Activated CD8-positive, alpha-beta T cell treated with anti-CD3 and anti-CD28 coated beads for 36 hours (primary cell): ENCODE measurements at regions not wholly inside any gene's neighbourhood (a gene's known extent, or its start where the extent isn't known, plus 50 kb on each side); places are given as distances from the start of the nearest gene placed in this dataset.

Experiments
- ATAC-seq: fragments of 200-7000 bp; cut with Tn5 transposase; one replicate; pipeline ENCODE4 v1.10.0; 2021; ENCODE audit warnings: mild to moderate bottlenecking, moderate library complexity
- CTCF ChIA-PET: fragments of 350-600 bp; sonication (Branson Sonifier 250); formaldehyde crosslinking; loops from one replicate; lab custom pipeline; 2021; ENCODE audit warnings: antibody characterized with exemption; lab: Charles Lee
- POLR2A ChIA-PET: fragments of 350-600 bp; sonication (Branson Sonifier 250); formaldehyde crosslinking; loops from one replicate; lab custom pipeline; 2021; ENCODE audit warnings: antibody characterized with exemption; lab: Charles Lee
- DNase-seq: peaks from one replicate; pipeline ENCODE4 v3.0.0-alpha.2; 2020
- H3K27ac Mint-ChIP-seq: one replicate; pipeline ENCODE4 v1.8.0; 2021; ENCODE audit warnings: mild to moderate bottlenecking, mixed read lengths
- H3K27me3 Mint-ChIP-seq: one replicate; pipeline ENCODE4 v1.8.0; 2021; ENCODE audit warnings: mixed read lengths
- H3K36me3 Mint-ChIP-seq: one replicate; pipeline ENCODE4 v1.8.0; 2021; ENCODE audit warnings: low read depth, mixed read lengths
- H3K4me1 Mint-ChIP-seq: one replicate; pipeline ENCODE4 v1.8.0; 2021; ENCODE audit warnings: low read depth, mixed read lengths
- H3K4me3 Mint-ChIP-seq: one replicate; pipeline ENCODE4 v1.8.0; 2021; ENCODE audit warnings: mild to moderate bottlenecking, moderate library complexity, mixed read lengths
- H3K9me3 Mint-ChIP-seq: one replicate; pipeline ENCODE4 v1.8.0; 2021; ENCODE audit warnings: mixed read lengths
- CTCF ChIP-seq: fragments of 200-600 bp; IDR thresholded peaks from one replicate; pipeline ENCODE4 v1.8.0; 2022; ENCODE audit warnings: antibody characterized with exemption, mild to moderate bottlenecking
- intact Hi-C: fragments of 100-400 bp; cut with micrococcal nuclease; formaldehyde crosslinking; loops from one replicate; pipeline ENCODE4 v1.10.0; 2022

DNA sequence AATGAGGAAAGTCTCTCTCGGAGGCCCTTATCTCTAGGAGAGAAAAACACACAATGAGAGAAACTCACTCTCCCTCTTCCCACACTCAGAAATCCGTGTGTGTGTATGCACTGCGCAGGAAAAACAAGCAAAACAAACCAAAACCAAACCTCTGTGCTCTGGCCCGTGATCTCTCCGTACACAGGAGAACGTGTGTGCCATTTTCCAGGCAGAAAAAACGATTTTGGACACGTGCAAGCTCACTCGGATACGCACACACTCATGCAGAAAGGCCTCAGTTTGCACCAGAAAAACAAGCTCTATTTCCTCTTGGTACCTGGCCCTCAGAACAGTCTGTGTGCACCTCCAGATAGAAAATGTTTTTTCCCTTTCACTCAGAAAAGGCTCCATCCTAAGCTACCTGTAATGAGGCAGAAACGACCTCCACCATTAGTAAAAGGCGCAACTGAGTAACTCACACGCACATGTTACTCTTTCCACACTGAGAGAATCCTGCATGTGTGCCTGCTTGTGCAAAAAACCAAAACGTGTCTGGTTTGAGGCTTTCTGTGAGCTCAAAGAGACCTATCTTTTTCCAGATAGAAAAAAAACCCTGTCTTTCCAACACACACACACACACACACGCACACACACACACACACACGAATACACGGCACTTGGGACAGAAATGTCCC lies 99.2 kb downstream of the EDN3 start:
- Mint-ChIP-seq H3K27ac (no peak overlapping the region), H3K4me1 (peaks cover 2% of the 10 kb centered on the region), H3K36me3 (no peaks in the 10 kb centered on the region), H3K4me3 (no peak overlapping the region), H3K27me3 (no peaks in the 10 kb centered on the region), H3K9me3 (no peaks in the 10 kb centered on the region)
- ATAC-seq (no peak), DNase-seq (no peak)
- no peak for TF ChIP-seq CTCF
- POLR2A ChIA-PET, result no interaction called here
- CTCF ChIA-PET, result interaction anchor here (1.0 kb wide), 1 partner anchor 13 kb away, joined by 3 read pairs; no protein-coding TSS in a partner anchor
- intact Hi-C loops, result loop anchor here (5.0 kb wide), 2 partner anchors 177 to 527 kb away; no protein-coding TSS in a partner anchor

GRCh38 chr20:59400708-59401107 lies 100.3 kb downstream of the EDN3 start:
- peaks cover 2% of the 10 kb centered on the region for H3K4me1 Mint-ChIP-seq
- POLR2A ChIA-PET, result no interaction called here
- no peak overlapping the region for H3K4me3 Mint-ChIP-seq
- intact Hi-C loops, result loop anchor here (5.0 kb wide), 2 partner anchors 178 to 528 kb away; no protein-coding TSS in a partner anchor
- no peak for TF ChIP-seq CTCF
- DNase-seq (peak; percentile 68), ATAC-seq (peak; percentile 70)
- H3K36me3 Mint-ChIP-seq, result no peaks in the 10 kb centered on the region
- CTCF ChIA-PET, result interaction anchor here (0.6 kb wide), 1 partner anchor 165 kb away, joined by 3 read pairs; no protein-coding TSS in a partner anchor
- H3K27ac Mint-ChIP-seq, result no peak overlapping the region
- no peaks in the 10 kb centered on the region for H3K9me3 Mint-ChIP-seq
- H3K27me3 Mint-ChIP-seq, result peaks cover 6% of the 10 kb centered on the region

DNA sequence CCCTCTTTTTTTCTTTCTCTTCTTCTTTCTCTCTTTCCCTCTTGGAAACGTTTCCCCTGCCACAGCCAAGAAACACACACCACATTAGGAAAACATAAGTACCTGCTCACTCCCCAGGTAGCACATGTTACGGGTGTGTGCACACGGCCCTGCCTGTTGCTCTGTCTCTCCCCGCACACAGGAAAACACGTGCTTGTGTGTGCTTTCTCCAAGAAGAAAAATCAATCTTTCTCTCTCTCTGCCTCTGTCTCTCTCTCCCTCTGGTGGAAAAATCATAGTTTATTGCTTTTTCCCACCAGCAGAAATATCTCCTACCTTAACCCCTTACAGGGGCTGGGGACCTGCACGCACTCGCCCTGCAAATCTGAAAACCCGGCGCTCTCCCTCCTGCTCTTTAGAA lies 102.3 kb downstream of the EDN3 start:
- peak; percentile 38 for DNase-seq
- no peaks in the 10 kb centered on the region for H3K36me3 Mint-ChIP-seq
- no peak overlapping the region for H3K4me3 Mint-ChIP-seq
- H3K4me1 Mint-ChIP-seq, result peaks cover 2% of the 10 kb centered on the region
- H3K9me3 Mint-ChIP-seq, result no peaks in the 10 kb centered on the region
- ATAC-seq, result no peak
- ChIA-PET CTCF (interaction anchor here (0.6 to 1.5 kb wide), 5 partner anchors 14 to 329 kb away, joined by 3 to 4 read pairs (median 3); no protein-coding TSS in a partner anchor), POLR2A (interaction anchor here (1.0 to 1.6 kb wide), 2 partner anchors 269 to 526 kb away, joined by 3 read pairs; no protein-coding TSS in a partner anchor)
- intact Hi-C loops, result loop anchor here (5.0 kb wide), 2 partner anchors 180 to 530 kb away; no protein-coding TSS in a partner anchor
- H3K27me3 Mint-ChIP-seq, result peaks cover 9% of the 10 kb centered on the region
- TF ChIP-seq CTCF, result no peak
- H3K27ac Mint-ChIP-seq, result no peak overlapping the region

DNA sequence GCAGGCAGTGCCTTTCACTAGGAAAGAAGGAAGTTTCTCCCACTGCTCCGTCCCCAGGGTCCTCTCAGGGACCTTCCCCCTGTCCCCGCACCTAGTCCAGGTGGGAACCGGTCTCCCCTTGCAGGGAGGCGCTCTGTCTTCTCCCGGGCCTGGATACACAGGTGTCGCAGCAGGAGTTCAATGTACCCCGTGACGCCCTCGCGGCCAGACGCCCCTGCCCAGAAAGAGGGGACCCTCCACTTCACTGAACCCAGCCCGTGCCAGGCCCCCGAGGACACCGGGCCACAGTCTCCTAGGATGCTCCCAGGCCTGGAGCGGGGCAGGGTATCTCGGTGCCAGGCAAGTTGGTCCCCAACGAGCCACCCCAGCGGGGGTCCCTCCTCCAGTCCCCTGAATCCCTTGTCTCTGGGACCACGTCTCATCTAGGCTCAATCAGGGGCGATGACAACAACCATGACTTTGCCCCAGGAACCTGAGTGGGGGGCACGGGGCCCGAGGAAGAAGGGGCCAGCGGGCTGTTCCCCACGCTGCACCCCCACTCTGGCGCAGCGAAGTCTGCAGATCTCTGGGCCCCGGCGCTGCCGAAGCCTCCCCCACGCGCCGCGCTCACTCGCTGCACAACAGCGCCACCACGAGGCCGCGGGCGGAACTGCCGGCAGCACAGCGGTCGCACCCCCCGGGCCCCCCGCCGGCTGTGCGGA lies 103.0 kb downstream of the EDN3 start:
- intact Hi-C loops, result loop anchor here (5.0 kb wide), 2 partner anchors 181 to 531 kb away; no protein-coding TSS in a partner anchor
- TF ChIP-seq CTCF, result peak; percentile 100
- ChIA-PET POLR2A (interaction anchor here (1.6 kb wide), 1 partner anchor 527 kb away, joined by 3 read pairs; no protein-coding TSS in a partner anchor), CTCF (interaction anchor here (0.6 to 3.9 kb wide), 32 partner anchors 11 to 922 kb away, joined by 3 to 22 read pairs (median 4); no protein-coding TSS in a partner anchor)
- H3K4me3 Mint-ChIP-seq, result no peak overlapping the region
- peaks cover 2% of the 10 kb centered on the region for H3K4me1 Mint-ChIP-seq
- H3K27me3 Mint-ChIP-seq, result peaks cover 9% of the 10 kb centered on the region
- peak overlapping the region; percentile 44 for H3K27ac Mint-ChIP-seq
- H3K36me3 Mint-ChIP-seq, result no peaks in the 10 kb centered on the region
- DNase-seq (peak; percentile 78), ATAC-seq (peak; percentile 83)
- H3K9me3 Mint-ChIP-seq, result no peaks in the 10 kb centered on the region
